ENCODE measurements at regions not wholly inside any gene's neighbourhood (a gene's known extent, or its start where the extent isn't known, plus 50 kb on each side); places are given as distances from the start of the nearest gene placed in this dataset.

DNA sequence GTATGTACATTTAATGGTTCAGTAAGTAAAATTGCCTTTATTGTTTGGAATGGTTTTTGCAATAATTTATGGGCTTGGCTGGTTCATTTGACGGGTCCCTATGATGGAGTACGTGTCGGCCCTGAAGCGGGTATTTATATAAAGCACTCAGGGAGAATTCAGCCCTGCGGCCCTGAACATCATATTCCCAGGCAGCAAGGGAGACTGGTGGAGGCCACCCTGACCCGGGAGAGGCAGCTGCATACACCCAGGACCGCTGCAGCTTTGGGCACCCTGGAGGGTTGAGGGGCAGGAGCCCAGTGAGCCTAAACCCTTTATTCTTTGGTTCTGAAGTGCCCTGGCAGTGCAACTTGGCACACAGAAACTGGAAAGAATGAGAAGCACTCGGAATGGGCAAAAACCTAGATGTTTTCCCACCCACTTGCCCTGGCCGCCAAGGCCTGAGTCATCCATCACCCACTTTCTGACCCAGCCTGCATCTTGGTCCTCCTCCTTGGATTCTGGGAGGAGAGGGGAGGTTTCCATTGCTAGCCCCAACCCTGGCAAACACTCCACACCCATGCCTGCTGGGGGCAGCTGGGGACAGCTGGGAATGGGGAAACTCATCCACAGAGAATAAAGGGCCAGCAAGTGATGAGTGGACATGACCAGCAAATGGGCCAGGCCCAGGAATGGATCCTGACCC is 162.2 kb upstream of the TNRC6C start:
- TF ChIP-seq, protein P1, sequence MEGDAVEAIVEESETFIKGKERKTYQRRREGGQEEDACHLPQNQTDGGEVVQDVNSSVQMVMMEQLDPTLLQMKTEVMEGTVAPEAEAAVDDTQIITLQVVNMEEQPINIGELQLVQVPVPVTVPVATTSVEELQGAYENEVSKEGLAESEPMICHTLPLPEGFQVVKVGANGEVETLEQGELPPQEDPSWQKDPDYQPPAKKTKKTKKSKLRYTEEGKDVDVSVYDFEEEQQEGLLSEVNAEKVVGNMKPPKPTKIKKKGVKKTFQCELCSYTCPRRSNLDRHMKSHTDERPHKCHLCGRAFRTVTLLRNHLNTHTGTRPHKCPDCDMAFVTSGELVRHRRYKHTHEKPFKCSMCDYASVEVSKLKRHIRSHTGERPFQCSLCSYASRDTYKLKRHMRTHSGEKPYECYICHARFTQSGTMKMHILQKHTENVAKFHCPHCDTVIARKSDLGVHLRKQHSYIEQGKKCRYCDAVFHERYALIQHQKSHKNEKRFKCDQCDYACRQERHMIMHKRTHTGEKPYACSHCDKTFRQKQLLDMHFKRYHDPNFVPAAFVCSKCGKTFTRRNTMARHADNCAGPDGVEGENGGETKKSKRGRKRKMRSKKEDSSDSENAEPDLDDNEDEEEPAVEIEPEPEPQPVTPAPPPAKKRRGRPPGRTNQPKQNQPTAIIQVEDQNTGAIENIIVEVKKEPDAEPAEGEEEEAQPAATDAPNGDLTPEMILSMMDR (conservative IDR thresholded peaks at IDR 0.05 in 1 of 2, IDR thresholded peaks at IDR 0.05 in 1 of 2; ENCODE audit: low read depth in 1 of 2, low read length in 2 of 2): no peak
- TF ChIP-seq EZH2 (IDR thresholded peaks at IDR 0.05; ENCODE audit: low read length, missing control alignments): no peak
